Adrenal gland (tissue), 5 donors: ENCODE measurements at regions not wholly inside any gene's neighbourhood (a gene's known extent, or its start where the extent isn't known, plus 50 kb on each side); places are given as distances from the start of the nearest gene placed in this dataset.

Source experiments
- POLR2A ChIP-seq, 2 donors: fragments of 450-650 bp; IDR thresholded peaks; one replicate each; pipeline ENCODE4 v1.6.1; 2017; ENCODE audit warnings: antibody characterized with exemption in 2 of 2, mild to moderate bottlenecking in 2 of 2, moderate library complexity in 1 of 2
- TF ChIP-seq, protein P1 (sequence below), 6 experiments: fragments of 450-650 bp in 4 of 6; fragments of 200-600 bp in 2 of 6; sonication (generic) in 1 of 6; IDR thresholded peaks; 1 replicate in 5 of 6; 2 replicates in 1 of 6; pipeline versions ENCODE4 v1.5.1 to v1.8.0; 2016 to 2021; ENCODE audit warnings: antibody characterized with exemption in 6 of 6, mild to moderate bottlenecking in 2 of 6, moderate library complexity in 1 of 6
- donor health status: DM: no; HTN: no; CAD: no.

DNA sequence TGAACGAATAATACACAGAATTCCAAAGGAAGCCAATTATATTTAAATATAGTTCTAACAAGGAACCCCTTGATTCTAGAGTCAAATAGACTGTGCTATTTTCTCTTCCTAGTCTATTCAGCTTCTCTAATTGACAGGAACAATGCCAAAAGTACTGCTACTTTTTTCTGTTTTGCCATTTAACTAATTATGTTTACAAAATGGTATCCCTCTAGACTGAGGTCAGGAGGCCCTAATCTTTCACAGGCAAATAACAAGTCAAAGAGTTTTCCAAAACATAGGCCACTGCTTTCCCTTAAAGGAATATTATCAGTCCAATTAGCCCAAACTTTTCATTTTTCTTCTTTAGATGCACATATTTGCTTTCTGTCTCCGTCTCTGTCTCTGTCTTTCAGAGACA is 539.3 kb downstream of the RFPL4B start:
- TF ChIP-seq, protein P1, sequence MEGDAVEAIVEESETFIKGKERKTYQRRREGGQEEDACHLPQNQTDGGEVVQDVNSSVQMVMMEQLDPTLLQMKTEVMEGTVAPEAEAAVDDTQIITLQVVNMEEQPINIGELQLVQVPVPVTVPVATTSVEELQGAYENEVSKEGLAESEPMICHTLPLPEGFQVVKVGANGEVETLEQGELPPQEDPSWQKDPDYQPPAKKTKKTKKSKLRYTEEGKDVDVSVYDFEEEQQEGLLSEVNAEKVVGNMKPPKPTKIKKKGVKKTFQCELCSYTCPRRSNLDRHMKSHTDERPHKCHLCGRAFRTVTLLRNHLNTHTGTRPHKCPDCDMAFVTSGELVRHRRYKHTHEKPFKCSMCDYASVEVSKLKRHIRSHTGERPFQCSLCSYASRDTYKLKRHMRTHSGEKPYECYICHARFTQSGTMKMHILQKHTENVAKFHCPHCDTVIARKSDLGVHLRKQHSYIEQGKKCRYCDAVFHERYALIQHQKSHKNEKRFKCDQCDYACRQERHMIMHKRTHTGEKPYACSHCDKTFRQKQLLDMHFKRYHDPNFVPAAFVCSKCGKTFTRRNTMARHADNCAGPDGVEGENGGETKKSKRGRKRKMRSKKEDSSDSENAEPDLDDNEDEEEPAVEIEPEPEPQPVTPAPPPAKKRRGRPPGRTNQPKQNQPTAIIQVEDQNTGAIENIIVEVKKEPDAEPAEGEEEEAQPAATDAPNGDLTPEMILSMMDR (IDR thresholded peaks at IDR 0.05) = no peak
- no peak for TF ChIP-seq POLR2A (IDR thresholded peaks at IDR 0.05)
